H1 (cell line): ENCODE measurements at regions not wholly inside any gene's neighbourhood (a gene's known extent, or its start where the extent isn't known, plus 50 kb on each side); places are given as distances from the start of the nearest gene placed in this dataset.

Experiments used
- CTCF ChIA-PET: fragments of 300-600 bp; sonication (Branson Sonifier 250); formaldehyde crosslinking; loops from one replicate; lab custom pipeline; 2021; ENCODE audit not compliant: partially characterized antibody; lab: Charles Lee
- POLR2A ChIA-PET: fragments of 300-600 bp; sonication (Branson Sonifier 250); formaldehyde crosslinking; loops from one replicate; lab custom pipeline; 2021; ENCODE audit warnings: inconsistent platforms; ENCODE audit not compliant: partially characterized antibody; lab: Charles Lee
- DNase-seq, 2 experiments: peaks; one replicate each; pipeline versions ENCODE4 v3.0.0 to v3.0.0-alpha.2; 2010 to 2022; ENCODE audit warnings: low spot score in 2 of 2, low read depth in 1 of 2, mixed read lengths in 1 of 2
- FAIRE-seq: peaks from 2 replicates; lab custom pipeline; 2011; peaks lifted over from hg19 to GRCh38; lab: Jason Lieb, UNC
- H2AFZ ChIP-seq: 2 replicates; pipeline ENCODE4 v1.8.1; 2012; ENCODE audit warnings: low read length, inconsistent platforms
- H2AK5ac ChIP-seq: 2 replicates; pipeline ENCODE4 v1.6.1; 2013; ENCODE audit warnings: low read depth, low read length
- H2BK120ac ChIP-seq: replicated peaks from 2 replicates; pipeline ENCODE3; 2013; ENCODE audit warnings: low read depth, low read length, inconsistent platforms
- H2BK12ac ChIP-seq: 2 replicates; pipeline ENCODE4 v1.6.1; 2013; ENCODE audit warnings: low read depth, low read length
- H2BK15ac ChIP-seq: 2 replicates; pipeline ENCODE4 v1.6.1; 2013; ENCODE audit warnings: low read length
- H2BK20ac ChIP-seq: 2 replicates; pipeline ENCODE4 v1.6.1; 2013; ENCODE audit warnings: low read length
- H2BK5ac ChIP-seq: 2 replicates; pipeline ENCODE4 v1.6.1; 2013; ENCODE audit warnings: low read depth, low read length
- H3K14ac ChIP-seq: 2 replicates; pipeline ENCODE4 v1.6.1; 2013; ENCODE audit warnings: inconsistent platforms; ENCODE audit not compliant: insufficient read length
- H3K18ac ChIP-seq: 2 replicates; pipeline ENCODE4 v1.6.1; 2013; ENCODE audit warnings: low read length; ENCODE audit errors: extremely low read depth
- H3K23ac ChIP-seq: 2 replicates; pipeline ENCODE4 v1.6.1; 2013; ENCODE audit warnings: inconsistent platforms; ENCODE audit not compliant: insufficient read length
- H3K23me2 ChIP-seq: 2 replicates; pipeline ENCODE4 v1.6.1; 2013; ENCODE audit warnings: low read depth, low read length
- H3K27ac ChIP-seq: 2 replicates; pipeline ENCODE4 v1.6.1; 2011; ENCODE audit warnings: low read depth, low read length, inconsistent platforms
- H3K27me3 ChIP-seq, 4 experiments: replicated peaks in 1 of 4; 1 replicate in 1 of 4; 2 replicates in 3 of 4; pipeline versions ENCODE4 v1.6.1 to v1.8.1; 2011 to 2013; ENCODE audit warnings: low read length in 3 of 4, mild to moderate bottlenecking in 3 of 4, inconsistent platforms in 2 of 4, mixed read lengths in 2 of 4, moderate library complexity in 1 of 4; ENCODE audit not compliant: control insufficient read depth in 3 of 4, insufficient read depth in 3 of 4; ENCODE audit errors: extremely low read depth in 1 of 4
- H3K36me3 ChIP-seq, 4 experiments: 2 replicates each; pipeline versions ENCODE4 v1.6.1 to v1.8.1; 2011 to 2013; ENCODE audit warnings: mild to moderate bottlenecking in 4 of 4, low read length in 3 of 4, moderate library complexity in 2 of 4, control low read depth in 1 of 4, inconsistent platforms in 1 of 4; ENCODE audit not compliant: insufficient read depth in 4 of 4, control insufficient read depth in 2 of 4
- H3K4ac ChIP-seq: replicated peaks from 2 replicates; pipeline ENCODE3; 2013; ENCODE audit warnings: low read length, low read depth, mixed read lengths, inconsistent platforms; ENCODE audit not compliant: insufficient read length
- H3K4me1 ChIP-seq, 4 experiments: replicated peaks in 1 of 4; 1 replicate in 1 of 4; 2 replicates in 3 of 4; pipeline versions ENCODE4 v1.6.1 to v1.8.1; 2011 to 2013; ENCODE audit warnings: low read length in 3 of 4, inconsistent platforms in 2 of 4, mixed read lengths in 1 of 4; ENCODE audit not compliant: insufficient read depth in 4 of 4, control insufficient read depth in 3 of 4
- H3K4me2 ChIP-seq, 2 experiments: 2 replicates each; pipeline versions ENCODE4 v1.6.1 to v1.8.1; 2011 to 2013; ENCODE audit warnings: low read depth in 2 of 2, low read length in 2 of 2, control low read depth in 1 of 2, inconsistent platforms in 1 of 2, mild to moderate bottlenecking in 1 of 2; ENCODE audit not compliant: insufficient read depth in 1 of 2
- H3K4me3 ChIP-seq, 4 experiments: fragments of 200-600, 300-600 bp in 1 of 4; sonication (generic), shearing (Covaris generic), sonication (Bioruptor Twin) in 1 of 4; 2 replicates each; pipeline versions ENCODE4 v1.5.1 to v1.8.1; 2011 to 2016; ENCODE audit warnings: low read length in 4 of 4, low read depth in 3 of 4, control low read depth in 2 of 4, inconsistent platforms in 2 of 4, mild to moderate bottlenecking in 2 of 4, mixed read lengths in 1 of 4, moderate library complexity in 1 of 4; ENCODE audit not compliant: insufficient read depth in 2 of 4; ENCODE audit errors: extremely low read depth in 1 of 4
- H3K56ac ChIP-seq: replicated peaks from 2 replicates; pipeline ENCODE3; 2013; ENCODE audit warnings: low read depth, mild to moderate bottlenecking, mixed read lengths, low read length, inconsistent platforms; ENCODE audit not compliant: insufficient read length
- H3K79me1 ChIP-seq: 2 replicates; pipeline ENCODE4 v1.6.1; 2013; ENCODE audit warnings: low read depth, low read length, control low read depth
- H3K79me2 ChIP-seq, 2 experiments: 2 replicates each; pipeline versions ENCODE4 v1.6.1 to v1.8.1; 2012 to 2013; ENCODE audit warnings: low read length in 2 of 2, mild to moderate bottlenecking in 2 of 2, inconsistent platforms in 1 of 2; ENCODE audit not compliant: insufficient read depth in 2 of 2, control insufficient read depth in 1 of 2
- H3K9ac ChIP-seq, 4 experiments: replicated peaks in 1 of 4; 1 replicate in 1 of 4; 2 replicates in 3 of 4; pipeline versions ENCODE4 v1.6.1 to v1.8.1; 2011 to 2013; ENCODE audit warnings: low read depth in 3 of 4, low read length in 3 of 4, control low read depth in 2 of 4, mild to moderate bottlenecking in 2 of 4, moderate library complexity in 2 of 4, inconsistent platforms in 1 of 4; ENCODE audit errors: extremely low read depth in 1 of 4
- H3K9me3 ChIP-seq, 2 experiments: 2 replicates each; pipeline versions ENCODE4 v1.6.1 to v1.8.1; 2012 to 2013; ENCODE audit warnings: mild to moderate bottlenecking in 2 of 2, moderate library complexity in 2 of 2, control low read depth in 1 of 2, inconsistent platforms in 1 of 2, low read depth in 1 of 2, low read length in 1 of 2, mixed read lengths in 1 of 2; ENCODE audit not compliant: insufficient read depth in 2 of 2
- H4K20me1 ChIP-seq, 2 experiments: replicated peaks in 1 of 2; 2 replicates each; pipeline versions ENCODE3 to v1.8.1; 2011 to 2013; ENCODE audit warnings: inconsistent platforms in 2 of 2, low read length in 2 of 2, mild to moderate bottlenecking in 1 of 2; ENCODE audit not compliant: insufficient read depth in 2 of 2, control insufficient read depth in 1 of 2
- H4K5ac ChIP-seq: 2 replicates; pipeline ENCODE4 v1.6.1; 2013; ENCODE audit warnings: low read length, low read depth, mixed read lengths, inconsistent platforms; ENCODE audit not compliant: insufficient read length
- H4K8ac ChIP-seq: 2 replicates; pipeline ENCODE4 v1.8.0; 2013; ENCODE audit warnings: mild to moderate bottlenecking, moderate library complexity, low read length, inconsistent platforms; ENCODE audit not compliant: insufficient read depth; ENCODE audit errors: extremely low read depth
- H4K91ac ChIP-seq: replicated peaks from 2 replicates; pipeline ENCODE3; 2013; ENCODE audit warnings: low read length, mixed read lengths, inconsistent platforms; ENCODE audit not compliant: insufficient read length
- CBX8 ChIP-seq: fragments of 300-800, 300-1000 bp; sonication (generic); IDR thresholded peaks from 2 replicates; pipeline ENCODE4 v1.7.1; 2016; ENCODE audit warnings: low read depth, low read length, borderline replicate concordance
- CREB1 ChIP-seq: IDR thresholded peaks from 2 replicates; pipeline ENCODE4 v1.6.1; 2012; ENCODE audit warnings: inconsistent platforms
- KDM5A ChIP-seq: fragments of 200-600 bp; IDR thresholded peaks from 2 replicates; pipeline ENCODE4 v1.7.1; 2012; ENCODE audit warnings: mild to moderate bottlenecking, low read length, inconsistent platforms, mixed read lengths
- RBBP5 ChIP-seq: IDR thresholded peaks from 2 replicates; pipeline ENCODE4 v1.7.1; 2012; ENCODE audit warnings: low read depth, mild to moderate bottlenecking, inconsistent platforms, low read length, moderate library complexity, borderline replicate concordance
- TBP ChIP-seq: IDR thresholded peaks from 2 replicates; pipeline ENCODE4 v1.6.1; 2011; ENCODE audit warnings: low read depth, low read length, improper control_type of control experiment
- WGBS, 2 experiments: shearing (Covaris generic) in 1 of 2; methylation state at CpG; one replicate each; pipeline versions ENCODE4 v1.1.6 to v1.1.7; 2013 to 2015; ENCODE audit warnings: low lambda C conversion rate in 2 of 2, mixed read lengths in 2 of 2, inconsistent platforms in 1 of 2, low coverage in 1 of 2, missing lambda C conversion rate in 1 of 2; ENCODE audit not compliant: insufficient replicate concordance in 2 of 2, insufficient coverage in 1 of 2, insufficient read length in 1 of 2; ENCODE audit errors: extremely low coverage in 1 of 2, missing lambda C conversion rate in 1 of 2; 5-methylcytosine and 5-hydroxymethylcytosine counted together

DNA sequence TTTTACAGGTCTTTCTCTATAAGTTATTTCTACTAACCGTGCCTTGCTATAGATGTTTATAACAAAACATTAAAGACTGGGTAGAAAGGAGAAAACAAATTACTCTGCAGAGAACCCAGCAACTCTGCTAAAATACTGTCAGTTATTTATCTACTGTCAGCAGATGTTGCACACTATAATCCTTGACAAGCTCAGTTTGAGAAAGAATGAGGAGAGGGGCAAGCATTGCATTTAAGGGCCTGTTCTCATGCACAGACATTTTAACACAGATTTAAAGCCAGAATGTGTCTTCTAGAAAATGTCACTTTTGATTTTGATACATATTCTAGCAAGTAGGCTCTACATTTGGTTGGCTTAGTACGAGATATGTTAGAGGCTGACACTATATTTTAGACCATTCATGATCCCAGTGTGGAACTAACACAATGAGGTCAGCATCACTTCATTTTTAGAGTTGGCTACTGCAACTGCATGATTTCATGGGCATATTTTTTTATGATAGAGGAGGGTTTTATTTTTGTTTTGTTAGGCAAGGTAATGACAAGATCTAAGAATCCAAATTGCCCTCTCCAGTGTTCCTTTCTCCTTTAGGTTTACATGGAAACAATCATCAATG, 516.4 kb downstream of the ZEB2 start:
- Histone ChIP-seq H3K4ac (no peak overlapping the region), H3K23me2 (no peaks in the 10 kb centered on the region), H3K9me3 (no peaks in the 10 kb centered on the region), H3K9ac (no peak overlapping the region), H3K56ac (no peak overlapping the region), H2BK120ac (no peak overlapping the region), H2BK15ac (no peak overlapping the region), H2AFZ (no peak overlapping the region), H4K91ac (no peak overlapping the region), H3K18ac (no peak overlapping the region), H3K4me2 (no peak overlapping the region), H4K20me1 (no peaks in the 10 kb centered on the region), H2BK5ac (no peak overlapping the region), H3K36me3 (no peaks in the 10 kb centered on the region; a peak in 1 of 8 replicates), H3K14ac (no peak overlapping the region), H2BK12ac (no peak overlapping the region), H4K5ac (no peak overlapping the region), H2AK5ac (no peak overlapping the region), H3K23ac (no peak overlapping the region), H4K8ac (no peak overlapping the region), H3K79me2 (no peaks in the 10 kb centered on the region), H3K27me3 (no peaks in the 10 kb centered on the region), H3K4me3 (no peak overlapping the region), H3K79me1 (no peaks in the 10 kb centered on the region), H2BK20ac (no peak overlapping the region), H3K4me1 (no peaks in the 10 kb centered on the region), H3K27ac (no peak overlapping the region)
- TF ChIP-seq RBBP5 (no peak), CREB1 (no peak), CBX8 (no peak), KDM5A (no peak), TBP (no peak)
- ChIA-PET POLR2A (no interaction called here), CTCF (interaction anchor here (1.2 kb wide), 1 partner anchor 11 kb away, joined by 3 read pairs; no protein-coding TSS in a partner anchor)
- FAIRE-seq (no peak), DNase-seq (no peak)
- 91% methylated on average over 2 of the region's 2 CpGs; no CpG with 5 or more reads in 1 of the 2 experiments for WGBS, 2 experiments
